HepG2 (cell line): ENCODE measurements at regions not wholly inside any gene's neighbourhood (a gene's known extent, or its start where the extent isn't known, plus 50 kb on each side); places are given as distances from the start of the nearest gene placed in this dataset.

Experiments
- ATAC-seq: fragments of 200-7000 bp; cut with Tn5 transposase; 3 replicates; pipeline ENCODE4 v1.9.1; 2020; ENCODE audit warnings: mild to moderate bottlenecking, moderate library complexity
- BruUV-seq: library from RNA; stranded (reverse); fragments of 400-500 nt; replicated peaks from 2 replicates; lab custom pipeline; 2021; lab: Mats Ljungman, UMichigan
- CTCF ChIA-PET: fragments of 300-600 bp; formaldehyde crosslinking; extraction: SDS; loops from one replicate; lab custom pipeline; 2021; ENCODE audit warnings: low total read pairs, inconsistent platforms, low intra/inter-chr PET ratio; lab: Yijun Ruan, JAX
- POLR2A ChIA-PET: fragments of 350-600 bp; sonication (Branson Sonifier 250); formaldehyde crosslinking; loops from one replicate; lab custom pipeline; 2020; ENCODE audit warnings: antibody characterized with exemption, inconsistent platforms; lab: Yijun Ruan, JAX
- DNase-seq: peaks from one replicate; pipeline ENCODE4 v3.0.0-alpha.2; 2015; ENCODE audit warnings: low spot score
- FAIRE-seq: peaks from 3 replicates; lab custom pipeline; 2011; peaks lifted over from hg19 to GRCh38; lab: Jason Lieb, UNC
- H2AFZ ChIP-seq: one replicate; pipeline ENCODE4 v1.6.1; 2011; ENCODE audit warnings: low read length, inconsistent platforms
- H3K27ac ChIP-seq: fragments of 300-600 bp; 3 replicates; pipeline ENCODE4 v1.8.0; 2011; ENCODE audit warnings: mixed run types, mild to moderate bottlenecking, mixed read lengths, low read length, inconsistent platforms; ENCODE audit not compliant: insufficient read depth; ENCODE audit errors: extremely low read length
- H3K27me3 ChIP-seq, 2 experiments: fragments of 200-600 bp in 1 of 2; 2 replicates in 1 of 2; 3 replicates in 1 of 2; pipeline versions ENCODE4 v1.6.0 to v1.8.0; 2011; ENCODE audit warnings: low read length in 2 of 2, mild to moderate bottlenecking in 2 of 2, moderate library complexity in 2 of 2, inconsistent platforms in 1 of 2; ENCODE audit not compliant: insufficient read depth in 2 of 2, control insufficient read depth in 1 of 2
- H3K36me3 ChIP-seq, 2 experiments: fragments of 200-600 bp in 1 of 2; replicated peaks in 1 of 2; 2 replicates in 1 of 2; 3 replicates in 1 of 2; pipeline versions ENCODE4 v1.5.1 to v1.8.0; 2011; ENCODE audit warnings: low read length in 2 of 2, inconsistent platforms in 1 of 2; ENCODE audit not compliant: insufficient read depth in 2 of 2, control insufficient read depth in 1 of 2
- H3K4me1 ChIP-seq: 2 replicates; pipeline ENCODE4 v1.5.1; 2012; ENCODE audit warnings: low read length, inconsistent platforms; ENCODE audit not compliant: insufficient read depth
- H3K4me2 ChIP-seq: 2 replicates; pipeline ENCODE4 v1.6.0; 2011; ENCODE audit warnings: low read depth, low read length, inconsistent platforms
- H3K4me3 ChIP-seq, 3 experiments: fragments of 200-600 bp in 1 of 3; sonication (generic), shearing (Covaris generic) in 1 of 3; replicated peaks in 1 of 3; 2 replicates each; pipeline ENCODE4 v1.5.1; 2011 to 2016; ENCODE audit warnings: low read length in 3 of 3, inconsistent platforms in 2 of 3, low read depth in 2 of 3, mild to moderate bottlenecking in 2 of 3, control low read depth in 1 of 3, mixed read lengths in 1 of 3; ENCODE audit not compliant: insufficient read depth in 1 of 3
- H3K79me2 ChIP-seq: one replicate; pipeline ENCODE4 v1.6.1; 2011; ENCODE audit warnings: low read length, inconsistent platforms; ENCODE audit not compliant: insufficient read depth
- H3K9ac ChIP-seq: 2 replicates; pipeline ENCODE4 v1.6.0; 2011; ENCODE audit warnings: mild to moderate bottlenecking, low read depth, low read length, inconsistent platforms; ENCODE audit not compliant: insufficient read depth
- H3K9me3 ChIP-seq: 2 replicates; pipeline ENCODE4 v1.5.1; 2012; ENCODE audit warnings: mild to moderate bottlenecking, low read length
- H4K20me1 ChIP-seq: 2 replicates; pipeline ENCODE4 v1.6.0; 2011; ENCODE audit warnings: inconsistent platforms, mild to moderate bottlenecking, low read length, moderate library complexity; ENCODE audit not compliant: insufficient read depth
- ARID2 ChIP-seq: sonication (generic); formaldehyde crosslinking; IDR thresholded peaks from 2 replicates; pipeline ENCODE4 v1.8.1; 2022; ENCODE audit warnings: mild to moderate bottlenecking, missing genetic modification reagents, borderline replicate concordance
- CBX5 ChIP-seq: sonication (generic); formaldehyde crosslinking; IDR thresholded peaks from 2 replicates; pipeline ENCODE4 v1.4.0; 2020; ENCODE audit warnings: missing genetic modification reagents, borderline replicate concordance
- HDAC6 ChIP-seq: fragments of 200-600 bp; sonication (generic); IDR thresholded peaks from 2 replicates; pipeline ENCODE4 v1.7.0; 2017; ENCODE audit warnings: mild to moderate bottlenecking, antibody characterized with exemption, low read length, low read depth
- NKX3-1 ChIP-seq: sonication (generic); formaldehyde crosslinking; IDR thresholded peaks from 2 replicates; pipeline ENCODE4 v1.5.0; 2020; ENCODE audit warnings: missing genetic modification reagents
- POGZ ChIP-seq: sonication (generic); formaldehyde crosslinking; IDR thresholded peaks from 2 replicates; pipeline ENCODE4 v1.4.0; 2020; ENCODE audit warnings: mild to moderate bottlenecking, missing genetic modification reagents
- POLR2AphosphoS5 ChIP-seq: IDR thresholded peaks from 2 replicates; pipeline ENCODE4 v1.6.1; 2012; ENCODE audit warnings: low read depth, low read length
- STAT5B ChIP-seq: sonication (generic); formaldehyde crosslinking; IDR thresholded peaks from 2 replicates; pipeline ENCODE4 v1.4.0; 2020; ENCODE audit warnings: missing genetic modification reagents
- ZBTB10 ChIP-seq: sonication (generic); formaldehyde crosslinking; IDR thresholded peaks from 2 replicates; pipeline ENCODE4 v1.4.0; 2020; ENCODE audit warnings: missing genetic modification reagents, borderline replicate concordance
- ZBTB33 ChIP-seq: sonication (generic); formaldehyde crosslinking; IDR thresholded peaks from 2 replicates; pipeline ENCODE4 v1.4.0; 2020; ENCODE audit warnings: missing genetic modification reagents
- ZNF414 ChIP-seq: sonication (generic); formaldehyde crosslinking; IDR thresholded peaks from 2 replicates; pipeline ENCODE4 v1.5.0; 2020; ENCODE audit warnings: missing genetic modification reagents
- ZNF839 ChIP-seq: sonication (generic); formaldehyde crosslinking; IDR thresholded peaks from 2 replicates; pipeline ENCODE4 v1.4.0; 2020; ENCODE audit warnings: missing genetic modification reagents, mild to moderate bottlenecking, borderline replicate concordance
- WGBS: methylation state at CpG from one replicate; pipeline ENCODE4 v1.1.6; 2017; ENCODE audit warnings: low lambda C conversion rate; 5-methylcytosine and 5-hydroxymethylcytosine counted together
- in situ Hi-C: cut with HindIII; loops from 2 replicates; pipeline ENCODE4 v1.10.0; 2017; ENCODE audit warnings: low pct_unique_long_range_greater_than_20kb; ENCODE audit not compliant: extremely low pct_ligation_motif_present
- intact Hi-C: fragments of 100-400 bp; cut with micrococcal nuclease; formaldehyde crosslinking; loops from one replicate; pipeline ENCODE4 v1.10.0; 2022; ENCODE audit not compliant: unreplicated experiment

- TF ChIP-seq POLR2AphosphoS5: no peak
Measured at GRCh38 chr10:42887734-42888503, 105.3 kb downstream of the BMS1 start (continued).

- FAIRE-seq: no peak
- Histone ChIP-seq H3K9me3 (no peaks in the 10 kb centered on the region), H3K27ac (no peak overlapping the region), H2AFZ (no peak overlapping the region), H3K79me2 (no peaks in the 10 kb centered on the region), H4K20me1 (no peaks in the 10 kb centered on the region), H3K4me3 (no peak overlapping the region), H3K9ac (no peak overlapping the region), H3K27me3 (no peaks in the 10 kb centered on the region), H3K4me2 (no peak overlapping the region), H3K4me1 (no peaks in the 10 kb centered on the region)
- 0% methylated on average over 3 of the region's 4 CpGs for WGBS
- no peak for ATAC-seq
- no peak for DNase-seq
- BruUV-seq: no TSS peak
- CTCF ChIA-PET: no interaction called here
- POLR2A ChIA-PET: no interaction called here
- TF ChIP-seq ZBTB10 (CRISPR knock-in tag): no peak
- TF ChIP-seq ARID2 (CRISPR knock-in tag): no peak
- no peak for TF ChIP-seq POGZ (CRISPR knock-in tag)
- no peak for TF ChIP-seq CBX5
- TF ChIP-seq ZNF414 (CRISPR knock-in tag): no peak
- TF ChIP-seq NKX3-1 (CRISPR knock-in tag): no peak
- TF ChIP-seq ZNF839 (CRISPR knock-in tag): no peak
- no peak for TF ChIP-seq ZBTB33 (CRISPR knock-in tag)
- TF ChIP-seq HDAC6: no peak
- no peak for TF ChIP-seq STAT5B (CRISPR knock-in tag)
- TF ChIP-seq, all 625 proteins: peak for 0
- no peaks in the 10 kb centered on the region for H3K36me3 ChIP-seq
- in situ Hi-C loops (no loop called here), intact Hi-C loops (no loop called here)
Measured at GRCh38 chr10:42888504-42889095, 106.0 kb downstream of the BMS1 start.
